Gastroesophageal sphincter (tissue), 4 donors: ENCODE measurements at regions not wholly inside any gene's neighbourhood (a gene's known extent, or its start where the extent isn't known, plus 50 kb on each side); places are given as distances from the start of the nearest gene placed in this dataset.
"Not testable (repeated sequence)": the region's sequence is repeated elsewhere in the genome, so short reads cannot be mapped to it uniquely, and the experiment has no call there.

Source experiments
- ATAC-seq: fragments of 150-250 bp; one replicate; pipeline ENCODE4 v1.9.1; 2016; ENCODE audit warnings: mild to moderate bottlenecking, moderate library complexity
- H3K27ac ChIP-seq, 4 donors: fragments of 200-600 bp; sonication (generic) in 3 of 4; 1 replicate in 3 of 4; 2 replicates in 1 of 4; pipeline ENCODE4 v1.5.1; 2016 to 2019
- H3K27me3 ChIP-seq: fragments of 200-600 bp; sonication (generic); one replicate; pipeline ENCODE4 v1.5.1; 2019
- H3K36me3 ChIP-seq, 2 donors: fragments of 200-600 bp; sonication (generic); one replicate each; pipeline ENCODE4 v1.5.1; 2019; ENCODE audit warnings: control low read depth in 1 of 2
- H3K4me1 ChIP-seq, 3 donors: fragments of 200-600 bp; sonication (generic); 1 replicate in 2 of 3; 2 replicates in 1 of 3; pipeline ENCODE4 v1.5.1; 2016 to 2019; ENCODE audit warnings: control low read depth in 2 of 3
- H3K4me3 ChIP-seq, 2 donors: fragments of 200-600 bp; sonication (generic); one replicate each; pipeline ENCODE4 v1.5.1; 2019; ENCODE audit warnings: mild to moderate bottlenecking in 1 of 2, moderate library complexity in 1 of 2
- H3K9me3 ChIP-seq, 3 donors: fragments of 200-600 bp; sonication (generic); one replicate each; pipeline ENCODE4 v1.5.1; 2017 to 2019; ENCODE audit warnings: control low read depth in 2 of 3
- EP300 ChIP-seq: sonication (generic); formaldehyde crosslinking; IDR thresholded peaks from one replicate; pipeline ENCODE4 v1.6.1; 2017; ENCODE audit warnings: antibody characterized with exemption, mild to moderate bottlenecking
- POLR2A ChIP-seq, 2 donors: fragments of 450-650 bp; IDR thresholded peaks; one replicate each; pipeline ENCODE4 v1.6.1; 2017; ENCODE audit warnings: antibody characterized with exemption in 2 of 2, mild to moderate bottlenecking in 2 of 2, moderate library complexity in 1 of 2
- POLR2AphosphoS5 ChIP-seq: sonication (generic); formaldehyde crosslinking; IDR thresholded peaks from one replicate; pipeline ENCODE4 v1.6.1; 2017; ENCODE audit warnings: antibody characterized with exemption
- WGBS, 2 donors: methylation state at CpG; one replicate each; pipeline ENCODE4 v1.1.5; 2018; ENCODE audit warnings: low coverage in 1 of 2; 5-methylcytosine and 5-hydroxymethylcytosine counted together
- TF ChIP-seq, protein P1 (sequence below), 4 experiments: fragments of 200-600 bp in 2 of 4; fragments of 450-650 bp in 2 of 4; sonication (generic) in 1 of 4; IDR thresholded peaks; one replicate each; pipeline ENCODE4 v1.5.1; 2017 to 2019; ENCODE audit warnings: antibody characterized with exemption in 4 of 4, mild to moderate bottlenecking in 2 of 4, moderate library complexity in 2 of 4

DNA sequence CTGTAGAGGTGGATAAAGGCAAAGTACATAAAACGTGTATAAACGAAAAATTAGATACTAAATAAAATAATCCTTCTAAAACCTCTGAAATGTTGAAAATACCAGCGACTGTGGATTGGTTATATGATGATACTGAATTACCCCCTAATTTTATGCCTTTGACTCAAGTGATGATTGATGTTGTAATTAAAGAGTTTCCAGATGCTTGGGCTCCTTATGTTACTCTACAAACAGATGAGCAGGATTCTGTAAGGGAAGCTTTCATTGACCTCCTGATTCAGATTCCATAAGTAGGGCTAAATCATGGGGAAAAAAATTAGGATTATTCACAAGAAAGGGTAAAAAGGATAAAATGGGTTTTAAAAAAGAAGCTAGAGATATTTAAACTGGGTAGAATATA is 418.2 kb upstream of the SLC39A10 start:
- no peaks in the 10 kb centered on the region for H3K27me3 ChIP-seq
- WGBS, 2 donors: 51 to 68% methylated on average over 3 of the region's 3 CpGs
- no peaks in the 10 kb centered on the region for H3K36me3 ChIP-seq
- no peak for ATAC-seq
- no peak overlapping the region for H3K27ac ChIP-seq
- no peak overlapping the region for H3K4me3 ChIP-seq
- peaks cover 0 to 17% (median 5%) of the 10 kb centered on the region in 3 donors for H3K4me1 ChIP-seq
- TF ChIP-seq POLR2AphosphoS5 (no peak), EP300 (no peak), POLR2A (IDR thresholded peaks at IDR 0.05) (no peak)
- TF ChIP-seq, protein P1, sequence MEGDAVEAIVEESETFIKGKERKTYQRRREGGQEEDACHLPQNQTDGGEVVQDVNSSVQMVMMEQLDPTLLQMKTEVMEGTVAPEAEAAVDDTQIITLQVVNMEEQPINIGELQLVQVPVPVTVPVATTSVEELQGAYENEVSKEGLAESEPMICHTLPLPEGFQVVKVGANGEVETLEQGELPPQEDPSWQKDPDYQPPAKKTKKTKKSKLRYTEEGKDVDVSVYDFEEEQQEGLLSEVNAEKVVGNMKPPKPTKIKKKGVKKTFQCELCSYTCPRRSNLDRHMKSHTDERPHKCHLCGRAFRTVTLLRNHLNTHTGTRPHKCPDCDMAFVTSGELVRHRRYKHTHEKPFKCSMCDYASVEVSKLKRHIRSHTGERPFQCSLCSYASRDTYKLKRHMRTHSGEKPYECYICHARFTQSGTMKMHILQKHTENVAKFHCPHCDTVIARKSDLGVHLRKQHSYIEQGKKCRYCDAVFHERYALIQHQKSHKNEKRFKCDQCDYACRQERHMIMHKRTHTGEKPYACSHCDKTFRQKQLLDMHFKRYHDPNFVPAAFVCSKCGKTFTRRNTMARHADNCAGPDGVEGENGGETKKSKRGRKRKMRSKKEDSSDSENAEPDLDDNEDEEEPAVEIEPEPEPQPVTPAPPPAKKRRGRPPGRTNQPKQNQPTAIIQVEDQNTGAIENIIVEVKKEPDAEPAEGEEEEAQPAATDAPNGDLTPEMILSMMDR (IDR thresholded peaks at IDR 0.05): no peak
- peaks cover 0 to 10% (median 0%) of the 10 kb centered on the region in 3 donors for H3K9me3 ChIP-seq

DNA sequence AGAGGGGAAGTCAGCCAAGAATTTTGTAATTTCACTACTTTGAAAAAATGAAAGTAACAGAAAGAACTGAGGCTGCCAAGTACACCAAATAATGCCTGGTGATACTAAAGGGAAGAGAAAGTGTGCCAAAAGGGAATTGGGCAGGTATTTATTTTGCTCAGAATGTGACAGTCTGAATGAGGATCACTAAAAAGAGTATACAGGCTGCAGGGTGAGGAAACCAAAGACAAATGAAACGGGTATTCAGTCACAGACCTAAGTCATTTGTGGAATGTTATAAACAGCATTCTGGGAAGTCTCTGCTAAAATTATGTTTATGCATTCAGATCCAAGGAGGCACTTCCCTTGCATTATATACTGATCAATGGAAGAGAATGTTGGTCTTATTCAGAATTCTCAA is 418.6 kb upstream of the SLC39A10 start:
- Histone ChIP-seq H3K4me3 (no peak overlapping the region), H3K4me1 (peaks cover 0 to 17% (median 5%) of the 10 kb centered on the region in 3 donors), H3K9me3 (peaks cover 0 to 6% (median 0%) of the 10 kb centered on the region in 3 donors), H3K27ac (no peak overlapping the region), H3K36me3 (no peaks in the 10 kb centered on the region), H3K27me3 (no peaks in the 10 kb centered on the region)
- ATAC-seq: no peak
- WGBS, 2 donors: 17 to 20% methylated on average over 1 of the region's 1 CpG
- TF ChIP-seq EP300 (no peak), POLR2AphosphoS5 (no peak), POLR2A (IDR thresholded peaks at IDR 0.05) (no peak)
- TF ChIP-seq, protein P1 (IDR thresholded peaks at IDR 0.05): no peak

DNA sequence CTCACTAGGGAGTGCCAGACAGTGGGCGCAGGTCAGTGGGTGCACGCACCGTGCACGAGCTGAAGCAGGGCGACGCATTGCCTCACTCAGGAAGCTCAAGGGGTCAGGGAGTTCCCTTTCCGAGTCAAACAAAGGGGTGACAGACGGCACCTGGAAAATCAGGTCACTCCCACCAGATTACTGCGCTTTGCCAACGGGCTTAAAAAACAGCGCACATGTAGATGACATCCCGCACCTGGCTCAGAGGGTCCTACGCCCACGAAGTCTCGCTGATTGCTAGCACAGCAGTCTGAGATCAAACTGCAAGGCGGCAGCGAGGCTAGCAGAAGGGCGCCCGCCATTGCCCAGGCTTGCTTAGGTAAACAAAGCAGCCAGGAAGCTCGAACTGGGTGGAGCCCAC is 428.5 kb upstream of the SLC39A10 start:
- not testable (repeated sequence) for ATAC-seq, H3K36me3 ChIP-seq, H3K4me3 ChIP-seq, H3K27ac ChIP-seq, H3K9me3 ChIP-seq, H3K4me1 ChIP-seq, H3K27me3 ChIP-seq
- 84% methylated on average over 5 of the region's 20 CpGs; no CpG with 5 or more reads in 1 of the 2 donors for WGBS, 2 donors

DNA sequence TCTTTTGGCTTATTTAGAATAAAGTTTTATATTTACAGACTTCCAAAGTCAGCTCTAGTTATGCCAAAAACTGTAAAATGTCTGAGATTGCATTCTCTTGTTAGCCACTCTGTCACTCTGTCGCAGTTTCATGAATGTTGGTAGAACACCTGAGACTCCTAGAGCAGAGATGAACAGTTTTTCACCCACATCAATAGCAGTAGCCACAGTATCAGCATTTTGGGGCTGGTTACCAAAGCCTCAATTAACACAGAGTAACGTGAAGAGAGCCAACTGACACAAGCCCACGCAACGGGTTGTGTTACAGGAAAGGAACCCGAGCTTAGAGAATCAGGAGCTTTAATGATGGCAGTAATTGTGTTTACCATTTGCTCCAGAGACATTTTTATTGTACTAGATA is 443.0 kb upstream of the SLC39A10 start:
- TF ChIP-seq POLR2A (IDR thresholded peaks at IDR 0.05) (no peak), EP300 (no peak), POLR2AphosphoS5 (no peak)
- TF ChIP-seq, protein P1 (IDR thresholded peaks at IDR 0.05): no peak
- Histone ChIP-seq H3K4me3 (no peak overlapping the region), H3K27me3 (no peaks in the 10 kb centered on the region), H3K36me3 (no peaks in the 10 kb centered on the region), H3K27ac (no peak overlapping the region), H3K4me1 (no peaks in the 10 kb centered on the region), H3K9me3 (no peaks in the 10 kb centered on the region)
- WGBS, 2 donors: 60 to 86% methylated on average over 3 to 5 of the region's 5 CpGs
- no peak for ATAC-seq

DNA sequence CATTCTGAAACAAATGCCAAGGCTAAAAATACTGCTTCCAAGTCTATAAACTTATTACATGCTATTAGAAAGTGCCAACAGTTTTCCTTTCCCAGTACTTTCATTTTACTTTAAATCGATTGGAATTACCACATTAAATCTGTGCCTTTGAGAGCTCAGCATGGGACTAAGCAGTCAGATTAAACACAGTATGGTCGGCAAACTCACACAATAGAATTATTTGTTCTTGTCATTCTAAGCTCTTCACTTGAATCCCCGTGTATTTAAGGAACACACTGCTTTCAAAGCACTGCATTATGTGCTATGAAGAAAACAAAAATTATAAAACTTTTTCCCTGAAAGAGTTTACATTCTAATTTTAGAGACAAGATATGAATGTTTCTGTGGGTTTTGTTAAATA is 444.4 kb upstream of the SLC39A10 start:
- Histone ChIP-seq H3K36me3 (no peaks in the 10 kb centered on the region), H3K4me3 (peak overlapping the region in 1 of 2 donors; percentile 10), H3K27ac (no peak overlapping the region), H3K4me1 (no peaks in the 10 kb centered on the region), H3K27me3 (no peaks in the 10 kb centered on the region), H3K9me3 (no peaks in the 10 kb centered on the region)
- WGBS, 2 donors: 11 to 13% methylated on average over 3 of the region's 3 CpGs
- ATAC-seq: no peak
- TF ChIP-seq POLR2A (IDR thresholded peaks at IDR 0.05) (no peak), POLR2AphosphoS5 (no peak), EP300 (no peak)
- TF ChIP-seq, protein P1 (IDR thresholded peaks at IDR 0.05): no peak
